Activated CD8-positive, alpha-beta T cell treated with anti-CD3 and anti-CD28 coated beads, Interleukin-2, amount 10 ng/mL, durations not matched to agents 7 days and 5 days (primary cell): ENCODE measurements at regions not wholly inside any gene's neighbourhood (a gene's known extent, or its start where the extent isn't known, plus 50 kb on each side); places are given as distances from the start of the nearest gene placed in this dataset.
"Not testable (repeated sequence)": the region's sequence is repeated elsewhere in the genome, so short reads cannot be mapped to it uniquely, and the experiment has no call there.

Experiments
- ATAC-seq: fragments of 150-1000 bp; cut with Tn5 transposase; one replicate; pipeline ENCODE4 v1.10.0; 2021; ENCODE audit warnings: moderate library complexity
- CTCF ChIA-PET: fragments of 350-600 bp; sonication (Branson Sonifier 250); formaldehyde crosslinking; loops from one replicate; lab custom pipeline; 2021; ENCODE audit warnings: antibody characterized with exemption; lab: Charles Lee
- POLR2A ChIA-PET: fragments of 350-600 bp; sonication (Branson Sonifier 250); formaldehyde crosslinking; loops from one replicate; lab custom pipeline; 2021; ENCODE audit warnings: antibody characterized with exemption; lab: Charles Lee
- DNase-seq: peaks from one replicate; pipeline ENCODE4 v3.0.0-alpha.2; 2020
- H3K27ac Mint-ChIP-seq: one replicate; pipeline ENCODE4 v1.8.0; 2021; ENCODE audit warnings: mild to moderate bottlenecking, mixed read lengths
- H3K27me3 Mint-ChIP-seq: one replicate; pipeline ENCODE4 v1.8.0; 2021; ENCODE audit warnings: low read depth, mixed read lengths
- H3K36me3 Mint-ChIP-seq: one replicate; pipeline ENCODE4 v1.8.0; 2021; ENCODE audit warnings: low read depth, mixed read lengths
- H3K4me1 Mint-ChIP-seq: one replicate; pipeline ENCODE4 v1.8.0; 2021; ENCODE audit warnings: low read depth, mixed read lengths
- H3K4me3 Mint-ChIP-seq: one replicate; pipeline ENCODE4 v1.8.0; 2021; ENCODE audit warnings: mild to moderate bottlenecking, mixed read lengths
- H3K9me3 Mint-ChIP-seq: one replicate; pipeline ENCODE4 v1.8.0; 2022; ENCODE audit warnings: mixed read lengths; ENCODE audit not compliant: insufficient read depth

- no peak for DNase-seq
- Mint-ChIP-seq H3K27ac (no peak overlapping the region), H3K36me3 (no peaks in the 10 kb centered on the region), H3K27me3 (peaks cover 2% of the 10 kb centered on the region), H3K9me3 (no peaks in the 10 kb centered on the region), H3K4me3 (no peak overlapping the region), H3K4me1 (no peaks in the 10 kb centered on the region)
- ATAC-seq, result no peak
- ChIA-PET CTCF (no interaction called here), POLR2A (no interaction called here)
These were observed 345.3 kb upstream of the NCAM1 start for GRCh38 chr11:112615891-112616290.

- H3K4me3 Mint-ChIP-seq, result no peak overlapping the region
- no peak for DNase-seq
- no peak for ATAC-seq
- CTCF ChIA-PET, result no interaction called here
- no peaks in the 10 kb centered on the region for H3K4me1 Mint-ChIP-seq
- peaks cover 2% of the 10 kb centered on the region for H3K27me3 Mint-ChIP-seq
- no peaks in the 10 kb centered on the region for H3K36me3 Mint-ChIP-seq
- POLR2A ChIA-PET, result no interaction called here
- H3K9me3 Mint-ChIP-seq, result no peaks in the 10 kb centered on the region
- no peak overlapping the region for H3K27ac Mint-ChIP-seq
These were observed 344.7 kb upstream of the NCAM1 start for GRCh38 chr11:112616327-112617097.

- Mint-ChIP-seq H3K9me3 (no peaks in the 10 kb centered on the region), H3K27me3 (peaks cover 2% of the 10 kb centered on the region), H3K4me3 (no peak overlapping the region), H3K36me3 (no peaks in the 10 kb centered on the region), H3K27ac (no peak overlapping the region), H3K4me1 (no peaks in the 10 kb centered on the region)
- DNase-seq (no peak), ATAC-seq (no peak)
- POLR2A ChIA-PET, result no interaction called here
- CTCF ChIA-PET, result no interaction called here
These were observed 344.2 kb upstream of the NCAM1 start for GRCh38 chr11:112617098-112617425.

- Mint-ChIP-seq H3K27ac (no peak overlapping the region), H3K9me3 (no peaks in the 10 kb centered on the region), H3K36me3 (no peaks in the 10 kb centered on the region), H3K4me3 (no peak overlapping the region), H3K27me3 (peaks cover 2% of the 10 kb centered on the region), H3K4me1 (no peaks in the 10 kb centered on the region)
- ChIA-PET CTCF (no interaction called here), POLR2A (no interaction called here)
- DNase-seq, result no peak
- ATAC-seq, result no peak
These were observed 343.0 kb upstream of the NCAM1 start for GRCh38 chr11:112617977-112618826.

DNA sequence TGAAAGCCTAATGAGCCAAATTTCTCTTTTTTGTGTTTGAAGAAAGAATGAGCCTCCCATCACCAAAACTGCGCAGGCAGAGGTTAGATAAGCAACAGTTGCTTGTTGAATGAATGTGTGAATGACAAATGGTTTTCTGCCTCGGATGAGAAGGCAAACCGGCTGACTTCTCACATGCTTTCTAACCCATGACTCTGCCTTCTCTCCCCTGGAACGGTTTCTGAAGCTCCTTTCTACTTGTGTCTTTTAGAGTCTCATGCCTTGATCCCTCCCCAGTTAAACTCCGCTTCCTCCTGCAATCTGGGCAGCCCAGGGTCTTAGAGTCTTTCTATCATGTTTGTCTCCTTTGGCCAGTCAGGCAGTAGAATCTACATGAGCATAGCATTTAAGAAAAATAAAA lies 342.1 kb upstream of the NCAM1 start:
- Mint-ChIP-seq H3K9me3 (no peaks in the 10 kb centered on the region), H3K4me3 (no peak overlapping the region), H3K36me3 (no peaks in the 10 kb centered on the region), H3K27ac (no peak overlapping the region), H3K4me1 (no peaks in the 10 kb centered on the region), H3K27me3 (peaks cover 2% of the 10 kb centered on the region)
- ChIA-PET POLR2A (no interaction called here), CTCF (no interaction called here)
- ATAC-seq, result no peak
- no peak for DNase-seq

- Mint-ChIP-seq H3K9me3 (no peaks in the 10 kb centered on the region), H3K4me3 (no peak overlapping the region)
- CTCF ChIA-PET, result no interaction called here
These were observed 340.4 kb upstream of the NCAM1 start for GRCh38 chr11:112620621-112621394.

DNA sequence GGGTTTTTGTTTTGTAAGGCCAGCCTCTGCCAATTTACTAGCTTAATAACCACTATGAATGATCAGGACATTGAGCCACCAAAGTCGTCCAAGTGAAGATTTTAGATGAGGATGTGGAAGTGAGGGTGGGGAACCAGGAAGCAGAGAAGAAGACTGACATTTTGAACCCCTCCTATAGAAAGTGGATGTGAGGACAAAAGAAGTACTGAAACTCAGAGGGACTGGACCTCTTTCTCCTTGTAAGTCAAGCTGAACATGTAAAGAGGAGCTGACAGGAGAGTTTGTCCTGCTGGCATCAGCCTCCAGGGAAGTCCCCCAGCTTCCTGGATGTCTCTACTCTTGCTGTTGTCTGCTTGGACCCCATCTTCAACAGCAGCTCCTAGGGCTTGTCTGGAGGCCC lies 338.2 kb upstream of the NCAM1 start:
- H3K27me3 Mint-ChIP-seq, result peaks cover 2% of the 10 kb centered on the region
- no peak overlapping the region for H3K27ac Mint-ChIP-seq
- DNase-seq, result no peak
- ATAC-seq, result no peak
- POLR2A ChIA-PET, result interaction anchor here (0.7 kb wide), 1 partner anchor 128 kb away, joined by 3 read pairs; no protein-coding TSS in a partner anchor
- H3K36me3 Mint-ChIP-seq, result no peaks in the 10 kb centered on the region
- no peaks in the 10 kb centered on the region for H3K4me1 Mint-ChIP-seq
- H3K4me3 Mint-ChIP-seq, result no peak overlapping the region
- CTCF ChIA-PET, result no interaction called here
- H3K9me3 Mint-ChIP-seq, result no peaks in the 10 kb centered on the region

More at GRCh38 chr11:112620621-112621394, 340.4 kb upstream of the NCAM1 start:
- ATAC-seq, result no peak
- POLR2A ChIA-PET, result no interaction called here
- Mint-ChIP-seq H3K36me3 (no peaks in the 10 kb centered on the region), H3K4me1 (no peaks in the 10 kb centered on the region), H3K27me3 (no peaks in the 10 kb centered on the region), H3K27ac (no peak overlapping the region)
- DNase-seq, result no peak

- Mint-ChIP-seq H3K9me3 (no peaks in the 10 kb centered on the region), H3K4me1 (no peaks in the 10 kb centered on the region), H3K27ac (no peak overlapping the region), H3K36me3 (no peaks in the 10 kb centered on the region), H3K27me3 (peaks cover 2% of the 10 kb centered on the region), H3K4me3 (no peak overlapping the region)
- POLR2A ChIA-PET, result no interaction called here
- no peak for DNase-seq
- ATAC-seq, result no peak
- CTCF ChIA-PET, result no interaction called here
These were observed 336.8 kb upstream of the NCAM1 start for GRCh38 chr11:112624431-112624830.

DNA sequence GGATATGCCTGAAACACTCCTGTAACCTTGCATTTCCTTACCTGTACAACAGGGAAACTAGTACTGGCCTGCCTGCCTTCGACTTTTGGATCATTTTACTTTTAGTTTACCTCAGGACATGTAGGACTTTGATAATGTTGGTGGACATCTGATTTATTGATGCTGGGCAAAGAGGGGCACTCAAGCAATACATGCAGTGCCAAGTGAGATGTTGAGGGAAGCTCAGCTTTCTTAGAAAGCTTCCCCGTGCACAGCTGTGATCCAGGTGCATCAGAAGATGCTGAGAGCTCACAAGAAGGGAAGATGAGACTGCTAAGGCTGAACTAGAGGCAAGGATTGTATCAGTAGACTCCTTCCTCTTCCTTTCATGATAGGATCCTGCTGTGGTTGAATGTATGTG lies 336.2 kb upstream of the NCAM1 start:
- ATAC-seq, H3K27ac Mint-ChIP-seq, H3K4me3 Mint-ChIP-seq, H3K36me3 Mint-ChIP-seq, POLR2A ChIA-PET, H3K4me1 Mint-ChIP-seq, CTCF ChIA-PET, H3K27me3 Mint-ChIP-seq, H3K9me3 Mint-ChIP-seq, DNase-seq: not testable (repeated sequence)

GRCh38 chr11:112625814-112626213 lies 335.4 kb upstream of the NCAM1 start:
- no peak for ATAC-seq
- Mint-ChIP-seq H3K27ac (no peak overlapping the region), H3K4me1 (no peaks in the 10 kb centered on the region), H3K36me3 (no peaks in the 10 kb centered on the region), H3K27me3 (peaks cover 2% of the 10 kb centered on the region), H3K4me3 (no peak overlapping the region), H3K9me3 (no peaks in the 10 kb centered on the region)
- ChIA-PET POLR2A (no interaction called here), CTCF (no interaction called here)
- no peak for DNase-seq

GRCh38 chr11:112626731-112627130 lies 334.5 kb upstream of the NCAM1 start:
- no peak for ATAC-seq
- Mint-ChIP-seq H3K36me3 (no peaks in the 10 kb centered on the region), H3K27ac (no peak overlapping the region), H3K4me3 (no peak overlapping the region), H3K27me3 (peaks cover 4% of the 10 kb centered on the region), H3K4me1 (no peaks in the 10 kb centered on the region), H3K9me3 (no peaks in the 10 kb centered on the region)
- DNase-seq, result no peak
- CTCF ChIA-PET, result no interaction called here
- POLR2A ChIA-PET, result no interaction called here

GRCh38 chr11:112627588-112628045 lies 333.6 kb upstream of the NCAM1 start:
- no peak overlapping the region for H3K27ac Mint-ChIP-seq
- no peaks in the 10 kb centered on the region for H3K4me1 Mint-ChIP-seq
- H3K27me3 Mint-ChIP-seq, result peaks cover 4% of the 10 kb centered on the region
- H3K36me3 Mint-ChIP-seq, result no peaks in the 10 kb centered on the region
- ATAC-seq, result no peak
- no peak overlapping the region for H3K4me3 Mint-ChIP-seq
- POLR2A ChIA-PET, result no interaction called here
- no peak for DNase-seq
- no peaks in the 10 kb centered on the region for H3K9me3 Mint-ChIP-seq
- CTCF ChIA-PET, result no interaction called here
